GM21515 (cell line): ENCODE measurements at regions not wholly inside any gene's neighbourhood (a gene's known extent, or its start where the extent isn't known, plus 50 kb on each side); places are given as distances from the start of the nearest gene placed in this dataset.

Source experiments
- ATAC-seq: cut with Tn5 transposase; IDR thresholded peaks from one replicate; pipeline ENCODE4 v1.9.1; 2021; ENCODE audit not compliant: unreplicated experiment

GRCh38 chr3:182703233-182703632 is 90.1 kb upstream of the ATP11B start:
- no peak for ATAC-seq

GRCh38 chr3:182704926-182705325 is 88.4 kb upstream of the ATP11B start:
- no peak for ATAC-seq

GRCh38 chr3:182708810-182709209 is 84.5 kb upstream of the ATP11B start:
- no peak for ATAC-seq

GRCh38 chr3:182709306-182709705 is 84.0 kb upstream of the ATP11B start:
- no peak for ATAC-seq

GRCh38 chr3:182710557-182711157 is 82.6 kb upstream of the ATP11B start:
- peak; percentile 56 for ATAC-seq

- no peak for ATAC-seq
These were observed 82.0 kb upstream of the ATP11B start for GRCh38 chr3:182711261-182711683.

GRCh38 chr3:182711853-182712252 is 81.5 kb upstream of the ATP11B start:
- ATAC-seq: no peak

GRCh38 chr3:182713111-182713510 is 80.2 kb upstream of the ATP11B start:
- no peak for ATAC-seq

- peak; percentile 46 for ATAC-seq
These were observed 79.4 kb upstream of the ATP11B start for GRCh38 chr3:182713743-182714517.

- ATAC-seq: no peak
These were observed 78.3 kb upstream of the ATP11B start for GRCh38 chr3:182715006-182715405.

- ATAC-seq: peak; percentile 47
These were observed 77.1 kb upstream of the ATP11B start for GRCh38 chr3:182716114-182716688.

GRCh38 chr3:182717216-182717615 is 76.1 kb upstream of the ATP11B start:
- peak; percentile 89 for ATAC-seq

- no peak for ATAC-seq
These were observed 70.4 kb upstream of the ATP11B start for GRCh38 chr3:182722907-182723306.

- no peak for ATAC-seq
These were observed 69.7 kb upstream of the ATP11B start for GRCh38 chr3:182723596-182723995.

- ATAC-seq: no peak
These were observed 67.7 kb upstream of the ATP11B start for GRCh38 chr3:182725372-182726251.

GRCh38 chr3:182726258-182727142 is 66.8 kb upstream of the ATP11B start:
- no peak for ATAC-seq

GRCh38 chr3:182728238-182728637 is 65.1 kb upstream of the ATP11B start:
- ATAC-seq: no peak

- ATAC-seq: peak; percentile 76
These were observed 63.2 kb upstream of the ATP11B start for GRCh38 chr3:182729903-182730674.

GRCh38 chr3:182730675-182731042 is 62.6 kb upstream of the ATP11B start:
- ATAC-seq: peak; percentile 2

GRCh38 chr3:182731764-182732163 is 61.5 kb upstream of the ATP11B start:
- ATAC-seq: no peak
